Neutrophil (primary cell): ENCODE measurements at regions not wholly inside any gene's neighbourhood (a gene's known extent, or its start where the extent isn't known, plus 50 kb on each side); places are given as distances from the start of the nearest gene placed in this dataset.

ENCODE experiments used
- H3K27ac ChIP-seq: fragments of 200-600 bp; sonication (generic); 2 replicates; pipeline ENCODE4 v1.5.1; 2016; ENCODE audit warnings: mild to moderate bottlenecking, moderate library complexity
- H3K27me3 ChIP-seq: fragments of 200-600 bp; sonication (generic); 2 replicates; pipeline ENCODE4 v1.6.0; 2016; ENCODE audit warnings: mild to moderate bottlenecking
- H3K36me3 ChIP-seq: fragments of 200-600 bp; sonication (generic); 2 replicates; pipeline ENCODE4 v1.5.1; 2017
- H3K4me1 ChIP-seq, 2 experiments: fragments of 200-600 bp in 1 of 2; sonication (generic) in 1 of 2; 1 replicate in 1 of 2; 2 replicates in 1 of 2; pipeline versions ENCODE4 v1.5.1 to v1.6.1; 2013 to 2016; ENCODE audit warnings: low read depth in 1 of 2, low read length in 1 of 2, mild to moderate bottlenecking in 1 of 2, moderate library complexity in 1 of 2; ENCODE audit not compliant: control insufficient read depth in 1 of 2, insufficient read depth in 1 of 2
- H3K4me3 ChIP-seq, 2 experiments: fragments of 200-600 bp in 1 of 2; sonication (generic) in 1 of 2; 1 replicate in 1 of 2; 2 replicates in 1 of 2; pipeline ENCODE4 v1.5.1; 2013 to 2016; ENCODE audit warnings: low read depth in 1 of 2, low read length in 1 of 2, mild to moderate bottlenecking in 1 of 2, moderate library complexity in 1 of 2
- H3K9me3 ChIP-seq: fragments of 200-600 bp; sonication (generic); 2 replicates; pipeline ENCODE4 v1.5.1; 2016
- CTCF ChIP-seq: fragments of 200-600 bp; sonication (generic); IDR thresholded peaks from 2 replicates; pipeline ENCODE4 v1.5.1; 2016; ENCODE audit warnings: antibody characterized with exemption

- H3K9me3 ChIP-seq: no peaks in the 10 kb centered on the region
- H3K36me3 ChIP-seq: no peaks in the 10 kb centered on the region
- peaks cover 24% of the 10 kb centered on the region for H3K27me3 ChIP-seq
- no peak overlapping the region for H3K4me3 ChIP-seq
- no peak for TF ChIP-seq CTCF
- H3K4me1 ChIP-seq: no peaks in the 10 kb centered on the region
- H3K27ac ChIP-seq: no peak overlapping the region
Observed at GRCh38 chr1:90122654-90123340, 127.9 kb downstream of the ZNF326 start.

- H3K27ac ChIP-seq: no peak overlapping the region
- H3K9me3 ChIP-seq: no peaks in the 10 kb centered on the region
- H3K4me1 ChIP-seq: no peaks in the 10 kb centered on the region
- TF ChIP-seq CTCF: no peak
- H3K27me3 ChIP-seq: peaks cover 51% of the 10 kb centered on the region
- H3K4me3 ChIP-seq: no peak overlapping the region
- no peaks in the 10 kb centered on the region for H3K36me3 ChIP-seq
Observed at GRCh38 chr1:90114521-90115141, 119.7 kb downstream of the ZNF326 start.

GRCh38 chr1:90107990-90108389 is 113.1 kb downstream of the ZNF326 start:
- TF ChIP-seq CTCF: no peak
- Histone ChIP-seq H3K4me1 (no peaks in the 10 kb centered on the region), H3K27me3 (peaks cover 28% of the 10 kb centered on the region), H3K27ac (no peak overlapping the region), H3K4me3 (no peak overlapping the region), H3K9me3 (no peaks in the 10 kb centered on the region), H3K36me3 (no peaks in the 10 kb centered on the region)

GRCh38 chr1:90106311-90106710 is 111.4 kb downstream of the ZNF326 start:
- H3K36me3 ChIP-seq: no peaks in the 10 kb centered on the region
- H3K9me3 ChIP-seq: no peaks in the 10 kb centered on the region
- no peak overlapping the region for H3K4me3 ChIP-seq
- H3K27ac ChIP-seq: no peak overlapping the region
- no peaks in the 10 kb centered on the region for H3K4me1 ChIP-seq
- H3K27me3 ChIP-seq: peaks cover 21% of the 10 kb centered on the region
- TF ChIP-seq CTCF: no peak

GRCh38 chr1:90104941-90105538 is 110.1 kb downstream of the ZNF326 start:
- peaks cover 18% of the 10 kb centered on the region for H3K27me3 ChIP-seq
- no peaks in the 10 kb centered on the region for H3K4me1 ChIP-seq
- no peaks in the 10 kb centered on the region for H3K9me3 ChIP-seq
- no peak for TF ChIP-seq CTCF
- H3K27ac ChIP-seq: no peak overlapping the region
- H3K36me3 ChIP-seq: no peaks in the 10 kb centered on the region
- H3K4me3 ChIP-seq: no peak overlapping the region
